Muscle of arm (tissue), 1 donor: ENCODE measurements at regions not wholly inside any gene's neighbourhood (a gene's known extent, or its start where the extent isn't known, plus 50 kb on each side); places are given as distances from the start of the nearest gene placed in this dataset.
A peak's percentile ranks its signal among the peaks of the same experiment; 100 is the strongest.
"Not testable (repeated sequence)": the region's sequence is repeated elsewhere in the genome, so short reads cannot be mapped to it uniquely, and the experiment has no call there.

Experiments
- DNase-seq: peaks from one replicate; pipeline ENCODE4 v3.0.0-alpha.2; 2013

- no peak for DNase-seq
Observed at GRCh38 chr5:56421246-56422075, 188.3 kb upstream of the ANKRD55 start.

DNA sequence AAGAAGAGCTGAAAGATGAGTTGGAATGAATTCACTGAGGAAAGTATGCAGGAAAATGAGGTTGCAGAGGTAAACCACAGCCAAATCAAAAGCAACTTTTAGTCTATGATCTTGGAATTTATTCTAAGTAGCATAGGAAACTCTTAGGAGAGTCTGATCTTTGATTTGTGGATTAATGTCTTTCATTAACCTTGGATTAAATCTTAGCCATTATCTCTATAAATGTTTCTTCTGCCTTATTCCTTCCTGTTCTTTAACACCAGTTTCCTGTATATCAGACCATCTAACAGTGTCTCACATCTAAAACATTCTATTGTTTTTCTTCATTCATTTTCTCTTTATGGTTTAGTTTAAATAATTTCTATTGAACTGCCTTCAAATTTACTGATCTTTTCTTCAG, 187.2 kb upstream of the ANKRD55 start:
- no peak for DNase-seq

DNA sequence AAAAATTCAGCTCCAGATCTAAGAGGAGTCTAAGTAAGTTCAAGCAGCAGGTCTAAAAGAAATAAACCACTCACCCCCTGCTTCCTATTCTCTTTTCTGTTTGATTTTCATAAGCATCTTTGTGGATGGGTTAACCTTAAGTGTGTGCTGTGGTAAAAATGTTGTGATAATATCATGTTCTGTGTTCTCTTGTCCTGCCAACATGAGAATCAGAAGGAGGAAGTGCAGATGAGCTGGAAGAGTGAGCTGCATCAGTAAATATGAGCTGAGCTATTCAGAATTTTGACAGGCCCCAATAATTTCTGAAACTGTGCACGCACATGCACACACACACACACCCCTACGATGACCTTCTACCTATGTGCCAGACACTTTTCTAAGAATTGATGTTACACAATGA, 186.5 kb upstream of the ANKRD55 start:
- no peak for DNase-seq

DNA sequence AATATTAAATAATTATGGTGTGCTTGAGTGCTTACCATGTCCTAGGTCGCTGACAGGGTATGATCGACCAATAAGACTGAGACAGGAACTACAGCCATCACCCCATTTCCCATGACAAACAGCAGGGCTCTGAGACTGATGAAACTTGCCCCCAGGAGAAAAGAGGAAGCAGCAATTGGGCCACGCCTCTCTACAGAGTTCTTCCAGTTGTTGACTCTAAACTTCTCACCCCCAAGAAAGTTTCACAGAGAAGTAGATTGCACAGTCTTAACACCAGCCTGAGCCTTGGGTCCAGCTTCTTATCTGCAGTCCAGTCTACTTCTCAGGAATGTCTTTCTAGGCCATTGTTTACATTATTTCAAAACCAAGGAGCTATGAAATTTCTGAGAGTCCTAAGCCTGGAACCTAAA, 182.2 kb upstream of the ANKRD55 start:
- no peak for DNase-seq

GRCh38 chr5:56414066-56414465, 180.9 kb upstream of the ANKRD55 start:
- DNase-seq, result no peak

DNA sequence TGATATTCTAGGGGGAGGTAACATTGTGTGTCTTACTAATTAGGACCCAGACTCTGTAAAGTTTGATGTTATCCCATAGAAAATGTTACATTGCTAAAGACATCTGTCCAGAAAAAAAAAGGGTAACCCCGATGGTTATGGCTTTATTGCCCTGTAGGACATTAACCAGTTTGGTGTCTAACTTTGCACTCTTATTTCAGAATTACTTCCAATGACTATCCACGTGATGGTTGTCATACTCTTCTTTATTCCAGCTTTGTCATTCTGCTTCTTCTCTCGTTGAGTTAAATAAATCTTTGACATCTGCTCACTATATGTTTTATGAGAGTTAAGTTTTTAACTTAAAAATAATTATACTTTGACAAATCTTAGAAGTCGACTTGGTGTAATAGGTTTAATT, 180.4 kb upstream of the ANKRD55 start:
- DNase-seq, result no peak

DNA sequence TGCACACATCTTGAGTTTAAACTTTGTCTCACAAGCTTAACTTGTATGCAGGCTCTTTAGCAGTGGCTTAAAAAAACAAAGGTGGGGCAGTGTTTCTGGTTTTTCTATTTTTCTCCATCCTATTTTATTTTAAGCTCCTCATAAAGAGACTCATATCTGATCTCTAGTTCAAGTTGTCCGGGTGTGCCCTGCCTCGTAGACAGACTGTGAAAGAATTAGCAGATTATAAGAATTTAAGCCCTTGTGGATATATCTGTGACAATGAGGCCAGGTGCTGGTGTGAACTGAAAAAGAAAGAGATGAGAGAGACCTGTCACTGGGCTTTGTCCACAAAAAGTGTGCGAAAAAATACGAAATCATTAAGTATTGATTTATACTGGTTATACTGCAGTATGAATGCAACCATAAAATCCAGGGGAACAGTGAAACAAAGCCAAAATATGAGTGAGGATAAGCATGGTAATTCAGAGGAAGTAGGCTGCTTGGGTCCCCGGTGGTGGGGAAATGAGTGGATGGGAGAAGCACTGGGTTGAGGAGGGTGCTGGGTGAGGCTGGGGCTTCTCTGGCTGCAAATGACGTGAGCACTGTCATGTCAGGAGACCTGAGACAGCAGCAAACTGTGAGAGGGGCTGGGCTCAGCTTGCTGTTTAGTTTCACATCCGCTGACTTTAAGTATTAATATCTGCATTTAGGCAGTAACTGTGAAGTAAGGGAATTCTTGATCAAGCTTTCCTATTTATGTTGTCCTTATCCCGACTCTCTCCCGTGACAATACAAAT, 179.7 kb upstream of the ANKRD55 start:
- DNase-seq, result no peak

GRCh38 chr5:56410696-56411095, 177.6 kb upstream of the ANKRD55 start:
- no peak for DNase-seq

- DNase-seq, result peak; percentile 62
Observed at GRCh38 chr5:56409331-56410190, 176.4 kb upstream of the ANKRD55 start.

- no peak for DNase-seq
Observed at GRCh38 chr5:56406838-56407237, 173.7 kb upstream of the ANKRD55 start.

DNA sequence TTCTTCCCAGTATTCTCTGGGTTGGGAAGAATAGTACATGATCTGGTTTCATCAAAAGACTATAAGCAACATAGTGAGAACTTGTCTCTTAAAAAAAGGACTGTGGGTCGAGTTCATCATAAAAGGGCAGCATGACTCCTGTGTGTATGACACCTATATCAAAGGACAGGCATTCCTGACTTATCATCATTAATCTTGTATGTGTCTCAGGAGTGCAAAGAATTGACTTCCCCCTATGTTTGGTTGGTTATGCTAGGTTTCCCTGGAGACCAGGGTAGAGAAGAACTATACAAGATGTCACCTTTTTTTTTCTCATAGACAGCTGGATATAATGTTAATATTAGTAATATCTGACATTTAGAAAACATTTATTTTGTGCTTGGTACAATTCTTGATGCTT, 173.1 kb upstream of the ANKRD55 start:
- no peak for DNase-seq

- DNase-seq, result no peak
Observed at GRCh38 chr5:56405116-56405908, 172.2 kb upstream of the ANKRD55 start.

DNA sequence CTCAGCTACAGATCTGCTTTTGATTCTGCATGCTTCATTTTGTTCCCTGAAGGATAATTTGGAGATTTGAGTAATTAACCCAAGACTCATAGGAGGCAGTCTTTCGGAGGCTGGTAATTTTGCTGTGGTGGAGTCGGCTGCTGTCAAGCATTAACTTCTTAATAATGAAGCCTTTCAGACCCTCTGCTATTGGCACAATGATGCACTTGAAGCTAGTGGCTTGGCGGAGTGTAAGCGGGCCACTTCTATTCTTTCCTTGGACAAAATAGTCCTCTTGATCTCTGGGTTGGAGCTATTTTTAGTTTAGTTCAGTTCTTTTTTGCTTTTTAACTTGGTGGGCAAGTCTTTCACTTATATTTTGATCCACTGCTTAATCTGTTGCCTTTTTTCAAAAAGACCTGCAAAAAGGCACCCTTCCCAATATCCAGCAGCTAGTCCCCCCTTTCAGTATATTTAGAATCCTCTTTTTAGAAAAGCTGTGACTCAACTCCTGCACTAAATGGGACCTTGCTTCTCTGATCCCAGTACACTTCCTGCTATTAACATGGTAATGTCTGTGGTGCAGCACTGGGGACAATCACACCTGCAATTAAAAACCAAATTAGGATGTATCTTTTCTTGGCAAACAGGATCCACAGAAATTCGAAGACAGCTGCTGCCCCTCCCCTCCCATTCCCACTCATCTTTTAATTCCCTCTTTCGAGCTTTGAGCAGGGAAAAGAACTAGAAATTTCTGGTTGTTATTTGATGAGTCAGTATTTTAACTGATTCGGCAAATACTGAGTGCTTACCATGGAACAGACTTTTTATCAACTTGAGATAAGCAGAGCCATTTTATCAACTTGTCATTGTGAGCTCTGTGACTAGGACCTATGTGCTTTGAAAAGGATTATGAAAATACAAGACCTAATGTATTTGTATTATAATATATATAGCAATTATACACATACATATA, 169.4 kb upstream of the ANKRD55 start:
- no peak for DNase-seq

DNA sequence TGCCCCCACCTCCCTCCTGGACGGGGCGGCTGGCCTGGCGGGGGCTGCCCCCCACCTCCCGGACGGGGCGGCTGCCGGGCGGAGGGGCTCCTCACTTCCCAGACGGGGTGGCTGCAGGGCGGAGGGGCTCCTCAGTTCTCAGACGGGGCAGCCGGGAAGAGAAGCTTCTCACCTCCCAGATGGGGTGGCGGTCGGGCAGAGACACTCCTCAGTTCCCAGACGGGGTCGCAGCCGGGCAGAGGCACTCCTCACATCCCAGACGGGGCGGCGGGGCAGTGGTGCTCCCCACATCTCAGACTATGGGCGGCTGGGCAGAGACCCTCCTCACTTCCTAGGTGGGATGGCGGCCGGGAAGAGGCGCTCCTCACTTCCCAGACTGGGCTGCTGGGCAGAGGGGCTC, 164.7 kb upstream of the ANKRD55 start:
- not testable (repeated sequence) for DNase-seq

- DNase-seq, result no peak
Observed at GRCh38 chr5:56396634-56397033, 163.5 kb upstream of the ANKRD55 start.

- peak; percentile 42 for DNase-seq
Observed at GRCh38 chr5:56389261-56389660, 156.1 kb upstream of the ANKRD55 start.

DNA sequence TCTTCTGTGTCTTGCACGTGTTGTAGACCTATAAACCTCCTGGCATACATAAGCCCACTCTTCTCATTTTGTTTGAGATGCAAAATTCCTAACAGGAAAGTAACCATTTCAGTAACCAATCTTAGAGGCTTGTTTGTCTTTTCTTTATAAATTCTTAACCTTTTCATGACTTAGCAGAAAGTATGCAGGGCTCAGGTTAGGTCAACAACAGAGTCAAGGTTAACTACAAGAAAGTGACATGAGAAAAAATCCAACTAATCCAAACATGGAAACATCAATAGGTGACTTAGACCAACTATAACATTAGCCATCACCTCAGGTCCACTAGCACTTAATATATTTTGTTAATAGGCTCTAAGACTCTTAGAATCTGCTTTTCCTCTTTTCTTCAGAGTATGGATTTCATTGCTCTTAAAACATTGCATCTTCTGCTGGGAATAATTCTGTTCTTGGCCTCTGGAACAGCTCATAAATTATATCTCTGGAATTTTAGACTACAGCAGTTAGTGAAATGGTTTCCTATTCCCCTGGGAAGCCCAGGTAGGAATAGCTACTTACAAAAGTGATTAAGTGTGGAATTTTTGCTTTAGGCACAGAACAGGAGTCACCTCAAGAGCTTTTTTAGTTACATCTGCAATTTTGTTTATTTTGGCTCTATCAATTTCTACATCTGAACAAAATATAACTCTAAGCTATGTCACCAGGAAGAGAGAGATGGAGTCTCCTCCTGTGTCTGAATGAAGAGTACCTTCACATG, 155.3 kb upstream of the ANKRD55 start:
- DNase-seq, result no peak

DNA sequence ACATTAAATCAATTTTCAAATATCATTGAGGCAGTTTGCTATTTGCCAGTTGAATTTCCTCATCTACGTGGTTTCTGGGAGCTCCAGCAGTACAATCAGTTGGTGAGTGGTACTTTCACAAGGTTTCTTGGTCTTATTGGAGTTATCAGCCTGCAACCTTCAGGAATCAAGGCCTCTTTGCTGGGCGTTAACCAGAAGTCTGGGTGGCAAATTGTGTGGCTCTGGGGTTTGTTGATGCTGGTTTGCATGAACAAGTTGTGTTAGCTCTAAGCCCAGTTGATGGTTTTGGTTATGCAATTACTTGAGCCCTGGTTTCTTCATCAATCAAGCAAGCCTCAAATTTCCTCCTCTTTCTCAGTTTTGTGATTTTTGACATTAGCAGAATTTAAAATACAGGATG, 152.9 kb upstream of the ANKRD55 start:
- DNase-seq, result no peak

GRCh38 chr5:56384186-56384585, 151.1 kb upstream of the ANKRD55 start:
- no peak for DNase-seq
